ENCODE measurements at regions not wholly inside any gene's neighbourhood (a gene's known extent, or its start where the extent isn't known, plus 50 kb on each side); places are given as distances from the start of the nearest gene placed in this dataset.

GRCh38 chr1:177729646-177730045 lies 240.2 kb downstream of the SEC16B start:
- no peak overlapping the region for H3K4me2 ChIP-seq (ENCODE audit: insufficient read depth, low read length, poor library complexity, severe bottlenecking)
- H4K91ac ChIP-seq (ENCODE audit: low read depth, low read length, poor library complexity): no peak overlapping the region
- H3K23ac ChIP-seq (ENCODE audit: low read depth, low read length, poor library complexity): no peak overlapping the region
- H2BK5ac ChIP-seq (ENCODE audit: low read length): no peak overlapping the region
- no peak overlapping the region for H2BK15ac ChIP-seq (ENCODE audit: low read length)
- no peaks in the 10 kb centered on the region for H3K4me1 ChIP-seq (ENCODE audit: control insufficient read depth in 2 of 2, insufficient read depth in 1 of 2, low read depth in 1 of 2, low read length in 2 of 2)
- no CpG with 5 or more reads among the region's 1 CpG for WGBS, 2 donors (ENCODE audit: extremely low coverage in 2 of 2, insufficient read length in 2 of 2, insufficient replicate concordance in 1 of 2)
- no peak for DNase-seq (ENCODE audit: low spot score)
- H3K27me3 ChIP-seq (ENCODE audit: control insufficient read depth in 3 of 3, insufficient read depth in 3 of 3, low read depth in 1 of 3, low read length in 3 of 3): no peaks in the 10 kb centered on the region
- no peak overlapping the region for H2BK120ac ChIP-seq (ENCODE audit: low read depth, low read length)
- H2AK5ac ChIP-seq (ENCODE audit: low read depth, low read length): no peak overlapping the region
- H3K9ac ChIP-seq (ENCODE audit: low read depth, low read length, poor library complexity): no peak overlapping the region
- H3K14ac ChIP-seq (ENCODE audit: low read length): no peak overlapping the region
- no peak overlapping the region for H4K8ac ChIP-seq (ENCODE audit: low read depth, low read length)
- H3K79me1 ChIP-seq (ENCODE audit: low read depth, low read length): no peaks in the 10 kb centered on the region
- H3K4me3 ChIP-seq (ENCODE audit: low read length in 2 of 2): no peak overlapping the region
- H3K18ac ChIP-seq (ENCODE audit: low read length): no peak overlapping the region
- H2AFZ ChIP-seq (ENCODE audit: low read length): no peak overlapping the region
- H3K9me3 ChIP-seq (replicated peaks in 1 of 2; ENCODE audit: control insufficient read depth in 2 of 2, insufficient read depth in 1 of 2, low read depth in 1 of 2, low read length in 2 of 2): no peaks in the 10 kb centered on the region
- H2BK12ac ChIP-seq (ENCODE audit: low read length): no peak overlapping the region
- H3K27ac ChIP-seq (replicated peaks; ENCODE audit: low read length): no peak overlapping the region
- no peaks in the 10 kb centered on the region for H3K36me3 ChIP-seq (replicated peaks in 1 of 2; ENCODE audit: control insufficient read depth in 2 of 2, insufficient read depth in 2 of 2, low read length in 2 of 2)
- no peak overlapping the region for H3K4ac ChIP-seq (ENCODE audit: low read length)

GRCh38 chr1:177723533-177723932 lies 246.3 kb downstream of the SEC16B start:
- Histone ChIP-seq H4K91ac (ENCODE audit: low read depth, low read length, poor library complexity) (no peak overlapping the region), H3K18ac (ENCODE audit: low read length) (no peak overlapping the region), H3K36me3 (replicated peaks in 1 of 2; ENCODE audit: control insufficient read depth in 2 of 2, insufficient read depth in 2 of 2, low read length in 2 of 2) (no peaks in the 10 kb centered on the region), H3K23ac (ENCODE audit: low read depth, low read length, poor library complexity) (no peak overlapping the region), H3K4me2 (ENCODE audit: insufficient read depth, low read length, poor library complexity, severe bottlenecking) (no peak overlapping the region), H2BK12ac (ENCODE audit: low read length) (no peak overlapping the region), H3K4me3 (ENCODE audit: low read length in 2 of 2) (no peak overlapping the region), H2BK5ac (ENCODE audit: low read length) (no peak overlapping the region), H3K27ac (replicated peaks; ENCODE audit: low read length) (no peak overlapping the region), H4K8ac (ENCODE audit: low read depth, low read length) (no peak overlapping the region), H2AK5ac (ENCODE audit: low read depth, low read length) (no peak overlapping the region), H3K4ac (ENCODE audit: low read length) (no peak overlapping the region), H3K14ac (ENCODE audit: low read length) (no peak overlapping the region), H3K9ac (ENCODE audit: low read depth, low read length, poor library complexity) (no peak overlapping the region), H3K79me1 (ENCODE audit: low read depth, low read length) (no peaks in the 10 kb centered on the region), H3K4me1 (ENCODE audit: control insufficient read depth in 2 of 2, insufficient read depth in 1 of 2, low read depth in 1 of 2, low read length in 2 of 2) (no peaks in the 10 kb centered on the region), H2BK15ac (ENCODE audit: low read length) (no peak overlapping the region), H3K27me3 (ENCODE audit: control insufficient read depth in 3 of 3, insufficient read depth in 3 of 3, low read depth in 1 of 3, low read length in 3 of 3) (no peaks in the 10 kb centered on the region), H3K9me3 (replicated peaks in 1 of 2; ENCODE audit: control insufficient read depth in 2 of 2, insufficient read depth in 1 of 2, low read depth in 1 of 2, low read length in 2 of 2) (no peaks in the 10 kb centered on the region), H2AFZ (ENCODE audit: low read length) (no peak overlapping the region), H2BK120ac (ENCODE audit: low read depth, low read length) (no peak overlapping the region)
- DNase-seq (ENCODE audit: low spot score): no peak

GRCh38 chr1:177710696-177711620 lies 258.9 kb downstream of the SEC16B start:
- no peak overlapping the region for H3K23ac ChIP-seq (ENCODE audit: low read depth, low read length, poor library complexity)
- no peak overlapping the region for H3K4me2 ChIP-seq (ENCODE audit: insufficient read depth, low read length, poor library complexity, severe bottlenecking)
- H3K14ac ChIP-seq (ENCODE audit: low read length): no peak overlapping the region
- no peak overlapping the region for H2BK12ac ChIP-seq (ENCODE audit: low read length)
- no peaks in the 10 kb centered on the region for H3K9me3 ChIP-seq (replicated peaks in 1 of 2; ENCODE audit: control insufficient read depth in 2 of 2, insufficient read depth in 1 of 2, low read depth in 1 of 2, low read length in 2 of 2)
- H2AFZ ChIP-seq (ENCODE audit: low read length): no peak overlapping the region
- no peaks in the 10 kb centered on the region for H3K27me3 ChIP-seq (ENCODE audit: control insufficient read depth in 3 of 3, insufficient read depth in 3 of 3, low read depth in 1 of 3, low read length in 3 of 3)
- H3K18ac ChIP-seq (ENCODE audit: low read length): no peak overlapping the region
- no CpG with 5 or more reads among the region's 17 CpGs for WGBS, 2 donors (ENCODE audit: extremely low coverage in 2 of 2, insufficient read length in 2 of 2, insufficient replicate concordance in 1 of 2)
- H2AK5ac ChIP-seq (ENCODE audit: low read depth, low read length): no peak overlapping the region
- no peak overlapping the region for H2BK120ac ChIP-seq (ENCODE audit: low read depth, low read length)
- H3K9ac ChIP-seq (ENCODE audit: low read depth, low read length, poor library complexity): no peak overlapping the region
- no peaks in the 10 kb centered on the region for H3K79me1 ChIP-seq (ENCODE audit: low read depth, low read length)
- H2BK5ac ChIP-seq (ENCODE audit: low read length): no peak overlapping the region
- H3K4me1 ChIP-seq (ENCODE audit: control insufficient read depth in 2 of 2, insufficient read depth in 1 of 2, low read depth in 1 of 2, low read length in 2 of 2): no peaks in the 10 kb centered on the region
- no peak overlapping the region for H3K4me3 ChIP-seq (ENCODE audit: low read length in 2 of 2)
- DNase-seq (ENCODE audit: low spot score): no peak
- H2BK15ac ChIP-seq (ENCODE audit: low read length): no peak overlapping the region
- no peak overlapping the region for H4K91ac ChIP-seq (ENCODE audit: low read depth, low read length, poor library complexity)
- H4K8ac ChIP-seq (ENCODE audit: low read depth, low read length): no peak overlapping the region
- no peak overlapping the region for H3K27ac ChIP-seq (replicated peaks; ENCODE audit: low read length)
- no peaks in the 10 kb centered on the region for H3K36me3 ChIP-seq (replicated peaks in 1 of 2; ENCODE audit: control insufficient read depth in 2 of 2, insufficient read depth in 2 of 2, low read length in 2 of 2)
- H3K4ac ChIP-seq (ENCODE audit: low read length): no peak overlapping the region

GRCh38 chr1:177708406-177708805 lies 261.5 kb downstream of the SEC16B start:
- H3K18ac ChIP-seq (ENCODE audit: low read length): no peak overlapping the region
- no peak for DNase-seq (ENCODE audit: low spot score)
- no peak overlapping the region for H2BK12ac ChIP-seq (ENCODE audit: low read length)
- H3K9ac ChIP-seq (ENCODE audit: low read depth, low read length, poor library complexity): no peak overlapping the region
- H2BK120ac ChIP-seq (ENCODE audit: low read depth, low read length): no peak overlapping the region
- H3K27ac ChIP-seq (replicated peaks; ENCODE audit: low read length): no peak overlapping the region
- H2BK15ac ChIP-seq (ENCODE audit: low read length): no peak overlapping the region
- no peaks in the 10 kb centered on the region for H3K9me3 ChIP-seq (replicated peaks in 1 of 2; ENCODE audit: control insufficient read depth in 2 of 2, insufficient read depth in 1 of 2, low read depth in 1 of 2, low read length in 2 of 2)
- no peak overlapping the region for H3K4me3 ChIP-seq (ENCODE audit: low read length in 2 of 2)
- no peak overlapping the region for H4K91ac ChIP-seq (ENCODE audit: low read depth, low read length, poor library complexity)
- no peak overlapping the region for H3K4me2 ChIP-seq (ENCODE audit: insufficient read depth, low read length, poor library complexity, severe bottlenecking)
- no peaks in the 10 kb centered on the region for H3K79me1 ChIP-seq (ENCODE audit: low read depth, low read length)
- H3K36me3 ChIP-seq (replicated peaks in 1 of 2; ENCODE audit: control insufficient read depth in 2 of 2, insufficient read depth in 2 of 2, low read length in 2 of 2): no peaks in the 10 kb centered on the region
- no peaks in the 10 kb centered on the region for H3K27me3 ChIP-seq (ENCODE audit: control insufficient read depth in 3 of 3, insufficient read depth in 3 of 3, low read depth in 1 of 3, low read length in 3 of 3)
- H2BK5ac ChIP-seq (ENCODE audit: low read length): no peak overlapping the region
- H2AFZ ChIP-seq (ENCODE audit: low read length): no peak overlapping the region
- no CpG with 5 or more reads among the region's 5 CpGs for WGBS, 2 donors (ENCODE audit: extremely low coverage in 2 of 2, insufficient read length in 2 of 2, insufficient replicate concordance in 1 of 2)
- no peaks in the 10 kb centered on the region for H3K4me1 ChIP-seq (ENCODE audit: control insufficient read depth in 2 of 2, insufficient read depth in 1 of 2, low read depth in 1 of 2, low read length in 2 of 2)
- H3K14ac ChIP-seq (ENCODE audit: low read length): no peak overlapping the region
- H4K8ac ChIP-seq (ENCODE audit: low read depth, low read length): no peak overlapping the region
- H3K4ac ChIP-seq (ENCODE audit: low read length): no peak overlapping the region
- H3K23ac ChIP-seq (ENCODE audit: low read depth, low read length, poor library complexity): no peak overlapping the region
- H2AK5ac ChIP-seq (ENCODE audit: low read depth, low read length): no peak overlapping the region

Measured in neuronal stem cell (in vitro differentiated cells).